COR-L47 (cell line): ENCODE measurements at regions not wholly inside any gene's neighbourhood (a gene's known extent, or its start where the extent isn't known, plus 50 kb on each side); places are given as distances from the start of the nearest gene placed in this dataset.

Source experiments
- DNase-seq: peaks from one replicate; lab custom pipeline; 2025; lab: John Stamatoyannopoulos, UW

GRCh38 chr16:9412915-9413264 is 321.4 kb downstream of the HAPSTR1 start:
- DNase-seq, result no peak

- DNase-seq, result no peak
Observed at GRCh38 chr16:9415545-9415944, 324.1 kb downstream of the HAPSTR1 start.

GRCh38 chr16:9417898-9418297 is 326.5 kb downstream of the HAPSTR1 start:
- no peak for DNase-seq

GRCh38 chr16:9419161-9419560 is 327.7 kb downstream of the HAPSTR1 start:
- DNase-seq, result no peak

- DNase-seq, result no peak
Observed at GRCh38 chr16:9422762-9423513, 331.5 kb downstream of the HAPSTR1 start.

- DNase-seq, result no peak
Observed at GRCh38 chr16:9425236-9425635, 333.8 kb downstream of the HAPSTR1 start.

- no peak for DNase-seq
Observed at GRCh38 chr16:9428355-9429005, 337.0 kb downstream of the HAPSTR1 start.

- no peak for DNase-seq
Observed at GRCh38 chr16:9429646-9430330, 338.3 kb downstream of the HAPSTR1 start.

- no peak for DNase-seq
Observed at GRCh38 chr16:9434659-9435058, 343.2 kb downstream of the HAPSTR1 start.

GRCh38 chr16:9436175-9436574 is 344.7 kb downstream of the HAPSTR1 start:
- no peak for DNase-seq

- DNase-seq, result no peak
Observed at GRCh38 chr16:9437115-9437514, 345.7 kb downstream of the HAPSTR1 start.

- DNase-seq, result no peak
Observed at GRCh38 chr16:9438991-9439390, 347.5 kb downstream of the HAPSTR1 start.

- DNase-seq, result no peak
Observed at GRCh38 chr16:9441012-9441411, 349.6 kb downstream of the HAPSTR1 start.

- DNase-seq, result no peak
Observed at GRCh38 chr16:9443864-9444263, 352.4 kb downstream of the HAPSTR1 start.

- no peak for DNase-seq
Observed at GRCh38 chr16:9446471-9447194, 355.2 kb downstream of the HAPSTR1 start.

- no peak for DNase-seq
Observed at GRCh38 chr16:9447195-9447551, 355.7 kb downstream of the HAPSTR1 start.

- DNase-seq, result no peak
Observed at GRCh38 chr16:9447699-9448098, 356.3 kb downstream of the HAPSTR1 start.

- no peak for DNase-seq
Observed at GRCh38 chr16:9449597-9449996, 358.2 kb downstream of the HAPSTR1 start.

- DNase-seq, result no peak
Observed at GRCh38 chr16:9457215-9457614, 365.8 kb downstream of the HAPSTR1 start.

GRCh38 chr16:9458816-9459215 is 367.4 kb downstream of the HAPSTR1 start:
- no peak for DNase-seq

- no peak for DNase-seq
Observed at GRCh38 chr16:9462984-9463383, 371.5 kb downstream of the HAPSTR1 start.

GRCh38 chr16:9463461-9463860 is 372.0 kb downstream of the HAPSTR1 start:
- DNase-seq, result no peak

GRCh38 chr16:9465161-9465560 is 373.7 kb downstream of the HAPSTR1 start:
- no peak for DNase-seq
